H9 (cell line): ENCODE measurements at regions not wholly inside any gene's neighbourhood (a gene's known extent, or its start where the extent isn't known, plus 50 kb on each side); places are given as distances from the start of the nearest gene placed in this dataset.

ENCODE experiments used
- DNase-seq: peaks from one replicate; pipeline ENCODE4 v3.0.0-alpha.2; 2017
- H2AFZ ChIP-seq: one replicate; pipeline ENCODE4 v1.6.1; 2013; ENCODE audit warnings: mild to moderate bottlenecking, low read length, control low read depth, moderate library complexity
- H2AK5ac ChIP-seq: 2 replicates; pipeline ENCODE4 v1.6.1; 2013; ENCODE audit warnings: low read length, control low read depth, mixed read lengths; ENCODE audit not compliant: insufficient read length
- H2BK120ac ChIP-seq: one replicate; pipeline ENCODE4 v1.6.1; 2013; ENCODE audit warnings: low read depth, mild to moderate bottlenecking, low read length, control low read depth, inconsistent platforms; ENCODE audit not compliant: poor library complexity, severe bottlenecking
- H2BK12ac ChIP-seq: 2 replicates; pipeline ENCODE4 v1.6.1; 2013; ENCODE audit warnings: low read length, control low read depth, mixed read lengths, low read depth; ENCODE audit not compliant: insufficient read length
- H2BK15ac ChIP-seq: 2 replicates; pipeline ENCODE4 v1.6.1; 2013; ENCODE audit warnings: low read depth, low read length, control low read depth
- H2BK20ac ChIP-seq: one replicate; pipeline ENCODE4 v1.6.1; 2013; ENCODE audit warnings: low read depth, mild to moderate bottlenecking, low read length, control low read depth, inconsistent platforms; ENCODE audit not compliant: poor library complexity, severe bottlenecking
- H2BK5ac ChIP-seq: 2 replicates; pipeline ENCODE4 v1.6.1; 2013; ENCODE audit warnings: low read length, control low read depth, mixed read lengths; ENCODE audit not compliant: insufficient read length
- H3K14ac ChIP-seq: 2 replicates; pipeline ENCODE4 v1.6.1; 2013; ENCODE audit warnings: low read length, control low read depth; ENCODE audit not compliant: insufficient read depth
- H3K18ac ChIP-seq: 2 replicates; pipeline ENCODE4 v1.6.1; 2013; ENCODE audit warnings: low read depth, mild to moderate bottlenecking, mixed read lengths, low read length, control low read depth; ENCODE audit not compliant: insufficient read length
- H3K23ac ChIP-seq: 2 replicates; pipeline ENCODE4 v1.6.1; 2013; ENCODE audit warnings: low read length, control low read depth, mixed read lengths, low read depth; ENCODE audit not compliant: insufficient read length
- H3K23me2 ChIP-seq: 2 replicates; pipeline ENCODE4 v1.6.1; 2013; ENCODE audit warnings: low read depth, mild to moderate bottlenecking, mixed read lengths, low read length, control low read depth; ENCODE audit not compliant: insufficient read length, poor library complexity, severe bottlenecking
- H3K27ac ChIP-seq: 2 replicates; pipeline ENCODE4 v1.5.1; 2013; ENCODE audit warnings: low read length, control low read depth, mixed read lengths, low read depth; ENCODE audit not compliant: insufficient read length
- H3K27me3 ChIP-seq: 2 replicates; pipeline ENCODE4 v1.6.1; 2013; ENCODE audit warnings: low read length, control low read depth, inconsistent platforms; ENCODE audit not compliant: insufficient read depth
- H3K4ac ChIP-seq: 2 replicates; pipeline ENCODE4 v1.6.1; 2013; ENCODE audit warnings: low read depth, mild to moderate bottlenecking, control low read depth, inconsistent platforms, low read length, moderate library complexity
- H3K4me1 ChIP-seq: 2 replicates; pipeline ENCODE4 v1.6.1; 2013; ENCODE audit warnings: low read length, control low read depth, inconsistent platforms; ENCODE audit not compliant: insufficient read depth
- H3K4me2 ChIP-seq: 2 replicates; pipeline ENCODE4 v1.6.1; 2013; ENCODE audit warnings: low read length, control low read depth, mixed read lengths; ENCODE audit not compliant: insufficient read length, insufficient read depth
- H3K56ac ChIP-seq: 2 replicates; pipeline ENCODE4 v1.6.1; 2013; ENCODE audit warnings: low read depth, mild to moderate bottlenecking, mixed read lengths, low read length, control low read depth; ENCODE audit not compliant: insufficient read length
- H3K79me1 ChIP-seq: 2 replicates; pipeline ENCODE4 v1.6.1; 2013; ENCODE audit warnings: low read depth, mild to moderate bottlenecking, moderate library complexity, low read length, control low read depth, inconsistent platforms; ENCODE audit not compliant: insufficient read depth, poor library complexity, severe bottlenecking
- H3K79me2 ChIP-seq: 2 replicates; pipeline ENCODE4 v1.6.1; 2013; ENCODE audit warnings: low read length, control low read depth, inconsistent platforms; ENCODE audit not compliant: insufficient read depth
- H3K9ac ChIP-seq: 2 replicates; pipeline ENCODE4 v1.6.1; 2013; ENCODE audit warnings: low read length, control low read depth, mixed read lengths; ENCODE audit not compliant: insufficient read length; ENCODE audit errors: extremely low read depth
- H3K9me3 ChIP-seq: one replicate; pipeline ENCODE4 v1.6.1; 2013; ENCODE audit warnings: low read depth, low read length, inconsistent platforms; ENCODE audit not compliant: control insufficient read depth
- H3T11ph ChIP-seq: one replicate; pipeline ENCODE4 v1.6.1; 2013; ENCODE audit warnings: mild to moderate bottlenecking, low read length, control low read depth, inconsistent platforms
- H4K20me1 ChIP-seq: one replicate; pipeline ENCODE4 v1.6.1; 2013; ENCODE audit not compliant: control insufficient read depth, insufficient read length, insufficient read depth
- H4K5ac ChIP-seq: 2 replicates; pipeline ENCODE4 v1.6.1; 2013; ENCODE audit warnings: low read depth, mild to moderate bottlenecking, mixed read lengths, low read length, control low read depth; ENCODE audit not compliant: insufficient read length
- H4K8ac ChIP-seq: replicated peaks from 2 replicates; pipeline ENCODE4 v1.6.1; 2013; ENCODE audit warnings: low read length, control low read depth, mixed read lengths, low read depth; ENCODE audit not compliant: insufficient read length
- H4K91ac ChIP-seq: 2 replicates; pipeline ENCODE4 v1.6.1; 2013; ENCODE audit warnings: low read depth, mild to moderate bottlenecking, moderate library complexity, mixed read lengths, low read length, control low read depth; ENCODE audit not compliant: insufficient read length
- H3K27ac Mint-ChIP-seq, 3 experiments: 2 replicates in 2 of 3; 3 replicates in 1 of 3; pipeline ENCODE4 v1.8.0; 2020 to 2021; ENCODE audit warnings: mixed read lengths in 3 of 3, mild to moderate bottlenecking in 1 of 3, moderate library complexity in 1 of 3
- H3K27me3 Mint-ChIP-seq: 2 replicates; pipeline ENCODE4 v1.8.0; 2021; ENCODE audit warnings: low read depth, mild to moderate bottlenecking, moderate library complexity, mixed read lengths
- H3K36me3 Mint-ChIP-seq, 3 experiments: 2 replicates in 2 of 3; 3 replicates in 1 of 3; pipeline ENCODE4 v1.8.0; 2020 to 2021; ENCODE audit warnings: low read depth in 3 of 3, mixed read lengths in 3 of 3; ENCODE audit not compliant: insufficient read depth in 1 of 3
- H3K4me1 Mint-ChIP-seq, 2 experiments: 2 replicates each; pipeline ENCODE4 v1.8.0; 2020; ENCODE audit warnings: mixed read lengths in 2 of 2
- H3K4me3 Mint-ChIP-seq, 2 experiments: 2 replicates in 1 of 2; 3 replicates in 1 of 2; pipeline ENCODE4 v1.8.0; 2020 to 2021; ENCODE audit warnings: mild to moderate bottlenecking in 2 of 2, mixed read lengths in 2 of 2, moderate library complexity in 1 of 2
- H3K9me3 Mint-ChIP-seq, 2 experiments: 2 replicates in 1 of 2; 3 replicates in 1 of 2; pipeline ENCODE4 v1.8.0; 2020; ENCODE audit warnings: mild to moderate bottlenecking in 2 of 2, mixed read lengths in 2 of 2, moderate library complexity in 1 of 2
- CTCF ChIP-seq: fragments of 200-600 bp; sonication (generic); conservative IDR thresholded peaks from 3 replicates; pipeline ENCODE4 v1.8.0; 2021; ENCODE audit warnings: antibody characterized with exemption, mild to moderate bottlenecking
- WGBS: extraction: QIAGEN DNeasy Blood & Tissue Kit; methylation state at CpG from one replicate; pipeline ENCODE4 v1.1.7; 2013; ENCODE audit warnings: missing lambda C conversion rate, low lambda C conversion rate, mixed read lengths; ENCODE audit not compliant: insufficient read length; ENCODE audit errors: extremely low coverage; 5-methylcytosine and 5-hydroxymethylcytosine counted together

DNA sequence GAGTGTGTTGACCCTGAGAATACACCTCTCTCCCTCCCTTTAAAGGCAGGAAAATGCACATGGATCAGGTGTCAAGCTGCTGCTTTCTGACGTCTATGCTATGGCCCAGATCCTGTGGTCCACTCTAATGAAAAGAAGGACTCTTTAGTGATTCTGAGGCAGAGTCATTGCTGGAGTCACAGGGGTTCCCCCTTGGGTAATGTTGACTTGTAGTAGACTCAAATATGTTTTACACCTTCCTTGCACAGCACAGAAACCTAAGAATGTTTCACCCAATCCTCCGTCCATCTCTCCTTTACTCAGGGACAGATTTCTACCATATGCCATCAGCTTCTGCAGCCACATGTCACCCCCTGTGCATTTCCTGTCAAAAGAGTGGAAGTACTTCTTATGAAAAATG, 525.4 kb downstream of the TMEM121 start:
- Histone ChIP-seq H3K27me3 (no peaks in the 10 kb centered on the region), H3K18ac (no peak overlapping the region), H2AFZ (no peak overlapping the region), H3K4me1 (no peaks in the 10 kb centered on the region), H3K9ac (no peak overlapping the region), H3K27ac (no peak overlapping the region), H4K8ac (no peak overlapping the region), H3K14ac (no peak overlapping the region), H2BK12ac (no peak overlapping the region), H3K79me1 (no peaks in the 10 kb centered on the region), H3K9me3 (peaks cover 97% of the 10 kb centered on the region), H3K4ac (no peak overlapping the region), H4K5ac (no peak overlapping the region), H2AK5ac (no peak overlapping the region), H2BK5ac (no peak overlapping the region), H4K91ac (no peak overlapping the region), H3K56ac (no peak overlapping the region), H4K20me1 (no peaks in the 10 kb centered on the region), H2BK15ac (no peak overlapping the region), H3K4me2 (no peak overlapping the region), H3K23me2 (no peaks in the 10 kb centered on the region), H3K79me2 (no peaks in the 10 kb centered on the region), H3K23ac (no peak overlapping the region), H2BK20ac (no peak overlapping the region), H2BK120ac (no peak overlapping the region), H3T11ph (no peak overlapping the region)
- peaks cover 7 to 22% (median 10%) of the 10 kb centered on the region in 3 experiments; a peak in 6 of 7 replicates for H3K36me3 Mint-ChIP-seq
- DNase-seq, result no peak
- no peak overlapping the region for H3K27ac Mint-ChIP-seq
- H3K27me3 Mint-ChIP-seq, result peaks cover 3% of the 10 kb centered on the region
- no peak for TF ChIP-seq CTCF
- peaks cover 96 to 97% of the 10 kb centered on the region in 2 experiments for H3K9me3 Mint-ChIP-seq
- no peak overlapping the region for H3K4me3 Mint-ChIP-seq
- WGBS, result no CpG with 5 or more reads among the region's 2 CpGs
- no peaks in the 10 kb centered on the region for H3K4me1 Mint-ChIP-seq
